Germinal center (tissue), 1 donor: ENCODE measurements at regions not wholly inside any gene's neighbourhood (a gene's known extent, or its start where the extent isn't known, plus 50 kb on each side); places are given as distances from the start of the nearest gene placed in this dataset.

Experiments used
- DNase-seq: peaks from one replicate; pipeline ENCODE4 v3.0.0; 2012; ENCODE audit warnings: mixed read lengths, low spot score

DNA sequence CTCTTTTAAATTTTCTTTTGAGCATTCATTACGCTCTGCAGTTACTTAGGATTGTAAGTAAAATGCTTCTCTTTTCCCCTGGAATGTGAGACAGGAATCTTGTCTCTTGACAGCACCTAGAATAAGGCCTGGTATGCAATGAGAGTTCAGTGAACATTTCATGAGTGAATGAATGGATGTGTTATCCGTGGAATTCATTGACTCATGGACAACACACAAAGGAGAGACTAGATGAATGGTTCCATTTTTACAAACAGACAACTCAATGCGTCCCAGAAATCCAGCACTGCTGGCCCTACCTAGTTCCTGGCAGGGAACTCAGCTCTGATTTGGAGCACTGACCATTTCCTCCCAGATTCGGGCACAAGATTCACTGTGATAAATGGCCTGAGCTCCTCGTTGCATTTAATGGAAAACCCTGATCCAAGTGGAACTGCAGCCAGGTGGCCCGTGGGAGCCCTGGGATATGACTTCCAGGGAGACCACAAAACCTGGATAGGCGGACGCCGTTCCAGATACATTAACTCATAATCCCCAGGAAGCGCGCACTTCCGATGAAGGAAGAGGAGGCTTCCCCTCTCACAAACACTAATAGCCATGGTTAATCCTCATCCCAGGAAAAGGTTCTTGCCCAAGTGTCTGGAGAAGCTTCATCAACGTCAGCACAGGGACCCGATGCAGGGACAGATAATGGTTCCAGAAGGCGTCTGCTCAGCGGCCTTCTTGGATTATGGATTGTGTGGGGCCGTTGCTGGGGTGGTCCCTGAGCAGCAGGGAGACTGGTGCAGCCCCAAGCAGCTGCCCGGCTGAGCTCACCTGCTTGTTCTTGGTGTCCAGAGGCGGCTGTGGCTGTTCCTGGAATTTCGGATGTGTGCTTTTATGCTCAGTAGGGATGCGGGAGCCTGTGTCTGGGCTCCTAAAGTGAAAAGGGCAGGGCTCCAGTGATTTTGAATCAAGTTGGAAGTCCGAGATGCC lies 211.1 kb upstream of the TSHZ3 start:
- DNase-seq: no peak

DNA sequence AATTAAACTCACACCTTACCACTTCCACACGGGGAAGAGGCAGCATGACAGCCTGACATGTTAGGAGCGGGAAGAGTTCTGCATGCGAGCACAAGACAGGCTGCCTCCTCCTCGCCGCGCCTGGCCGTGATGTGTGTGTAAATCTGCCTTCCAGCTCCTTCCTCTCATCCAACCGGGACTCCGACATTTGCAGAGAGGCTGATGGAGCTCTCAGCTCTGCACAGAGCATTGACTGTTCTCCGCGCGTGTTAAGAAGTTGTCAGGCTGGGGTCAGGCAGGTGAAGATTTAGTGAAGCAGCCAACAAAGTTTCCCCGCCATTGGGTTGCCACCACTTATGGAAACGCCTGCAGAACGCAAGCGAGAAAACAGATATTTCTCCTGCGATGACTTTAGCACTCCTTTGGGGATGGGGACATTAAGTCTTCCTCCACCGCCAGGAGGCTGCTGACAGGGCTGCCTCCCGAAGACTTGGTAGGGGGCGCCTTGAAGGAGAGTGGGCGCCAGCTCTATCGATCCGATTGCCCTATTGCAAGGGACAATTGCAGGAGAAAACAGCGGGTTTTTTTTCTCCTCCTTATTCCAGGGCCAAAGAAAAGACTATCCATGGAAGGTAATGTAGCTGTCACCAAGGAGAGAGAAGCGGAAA lies 213.9 kb upstream of the TSHZ3 start:
- no peak for DNase-seq

DNA sequence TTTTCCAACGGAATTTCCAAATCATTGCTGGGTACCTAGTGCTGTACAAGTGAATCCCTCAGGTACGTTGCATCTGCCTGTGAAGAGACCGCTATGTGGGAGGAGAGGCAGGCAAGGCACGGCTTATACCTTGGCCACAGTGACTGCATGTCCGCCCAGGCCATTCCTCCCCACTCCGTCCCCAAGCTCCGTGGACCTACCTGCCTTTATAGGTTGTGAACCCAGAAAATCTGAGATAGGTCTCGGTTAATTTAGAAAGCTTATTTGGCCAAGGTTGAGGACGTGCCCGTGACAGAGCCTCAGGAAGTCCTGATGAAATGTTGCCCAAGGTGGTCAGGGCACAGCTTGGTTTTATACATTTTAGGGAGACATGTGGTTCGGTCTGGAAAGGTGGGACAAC lies 218.5 kb upstream of the TSHZ3 start:
- DNase-seq: no peak

DNA sequence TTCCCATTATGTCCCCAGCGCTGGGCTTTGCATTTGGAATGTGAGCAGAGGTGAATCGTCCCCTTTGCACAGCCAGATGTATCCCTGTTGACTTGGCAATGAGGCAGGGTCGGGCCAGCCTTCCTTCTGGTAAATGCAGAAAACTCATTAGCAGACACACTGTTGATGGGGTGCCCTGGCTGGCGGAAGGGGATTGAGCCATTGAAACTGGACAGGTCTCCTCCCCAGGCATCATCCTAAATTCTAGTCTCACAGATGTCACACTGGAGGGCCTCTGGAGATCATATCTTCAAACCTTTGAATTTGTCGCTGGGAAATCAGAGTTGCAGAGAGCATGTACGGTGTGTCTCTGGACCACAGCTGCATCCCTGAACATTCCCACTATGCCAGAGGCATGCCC lies 219.5 kb upstream of the TSHZ3 start:
- no peak for DNase-seq

DNA sequence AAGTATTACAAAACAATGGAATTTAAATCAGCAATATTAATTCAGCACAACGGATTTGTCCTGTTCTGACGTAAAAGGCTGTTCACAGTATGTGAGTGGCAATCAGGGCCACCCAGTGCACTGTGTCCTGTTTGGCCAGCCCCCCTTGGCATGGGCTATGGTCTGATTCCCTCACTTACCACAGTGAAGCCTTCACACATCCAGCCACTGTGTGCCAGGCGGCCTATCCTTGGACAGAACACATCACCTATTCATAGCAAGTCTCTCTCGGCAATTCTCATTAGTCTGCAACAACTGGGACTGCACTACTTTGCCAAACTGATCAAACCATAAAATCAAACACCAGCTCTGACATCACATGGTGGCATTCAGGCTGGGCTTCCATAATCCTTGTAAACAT lies 221.5 kb upstream of the TSHZ3 start:
- DNase-seq: no peak

DNA sequence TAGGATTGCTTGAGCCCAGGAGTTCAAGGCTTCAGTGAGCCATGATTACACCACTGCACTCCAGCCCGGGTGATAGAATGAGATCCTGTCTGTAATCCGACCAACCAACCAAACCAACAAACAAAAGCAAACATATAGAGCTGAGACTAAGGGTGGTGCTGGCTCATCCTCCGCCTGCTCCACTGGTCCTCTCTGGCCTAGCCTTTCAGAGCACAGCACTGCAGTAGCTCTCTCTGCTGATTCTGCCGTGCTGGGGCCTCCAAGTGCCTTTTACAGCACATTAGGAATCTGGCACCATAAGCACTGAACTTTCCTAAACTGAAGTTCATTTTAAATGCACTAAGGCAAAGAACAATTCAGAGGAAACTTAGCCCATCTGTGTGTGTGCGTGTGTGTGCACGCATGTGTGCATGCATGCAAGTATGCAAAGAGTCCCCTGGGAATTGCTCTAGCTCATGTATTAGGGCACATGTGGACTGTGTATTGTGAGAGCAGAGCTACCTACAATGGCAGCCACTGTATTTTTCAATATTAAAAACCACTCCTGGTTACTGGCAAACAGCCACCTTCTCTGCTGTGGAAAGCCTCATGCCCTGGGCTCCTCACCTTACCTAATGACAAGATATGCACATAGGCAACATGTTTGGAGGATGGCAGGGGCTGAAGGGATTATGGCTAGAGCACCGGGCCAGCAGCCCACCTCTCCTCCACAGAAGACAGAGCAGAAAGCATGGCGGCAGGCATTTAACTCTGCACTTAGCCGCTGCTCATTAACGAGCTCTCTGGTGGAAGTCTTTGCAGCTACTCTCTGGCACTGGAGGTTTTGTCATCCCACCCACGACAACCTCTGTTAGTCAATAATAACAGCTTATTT lies 223.1 kb upstream of the TSHZ3 start:
- DNase-seq: no peak

DNA sequence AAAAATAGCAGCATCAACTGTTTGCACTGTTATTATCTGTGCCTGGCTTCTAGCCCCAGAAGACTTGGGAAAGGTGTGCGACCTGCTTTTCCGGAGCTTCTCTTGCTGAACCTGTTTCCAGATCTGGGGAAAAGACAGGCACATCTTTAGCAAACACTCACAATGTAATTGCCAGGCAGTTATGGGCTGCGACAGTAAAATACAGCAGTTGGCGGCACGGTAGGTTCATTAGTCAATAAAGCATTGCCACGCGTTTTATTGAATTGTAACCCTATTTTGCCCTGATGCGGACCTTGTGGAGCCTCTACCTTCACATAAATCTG lies 223.7 kb upstream of the TSHZ3 start:
- no peak for DNase-seq

DNA sequence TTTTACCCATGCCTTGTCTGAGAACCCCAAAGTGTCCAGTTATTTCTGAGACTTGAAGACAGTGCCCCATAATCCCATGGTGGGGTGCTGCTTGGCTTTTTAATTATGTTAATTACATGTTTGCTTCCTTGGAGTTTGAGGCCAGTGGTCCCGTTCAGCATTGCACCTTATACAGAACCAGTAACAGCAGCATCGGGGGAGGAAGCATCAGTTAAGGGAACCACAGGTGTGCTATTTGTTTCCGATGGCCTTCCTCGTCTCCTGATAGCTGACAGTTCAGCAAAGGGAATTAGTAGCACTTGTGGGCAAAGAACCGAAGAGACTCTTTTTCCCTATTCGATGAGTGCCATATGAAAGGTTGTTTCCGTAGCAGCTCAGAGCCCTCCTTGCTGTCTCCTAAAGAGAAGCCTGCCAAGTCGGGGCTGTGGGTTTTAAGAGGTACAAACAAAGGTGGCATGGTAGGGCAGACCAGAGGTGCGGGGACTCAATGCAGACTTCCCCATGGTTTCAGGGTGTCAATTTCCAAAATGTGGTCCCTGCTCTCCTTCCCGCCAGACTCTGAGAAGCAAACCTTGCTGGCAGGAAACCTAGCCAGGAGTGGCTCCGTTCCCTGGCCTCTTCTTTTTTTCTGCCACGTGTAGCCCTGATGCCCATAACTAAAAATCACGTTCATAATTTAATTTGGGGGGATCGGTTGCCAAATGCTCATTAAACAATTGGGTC lies 225.2 kb upstream of the TSHZ3 start:
- DNase-seq: no peak

DNA sequence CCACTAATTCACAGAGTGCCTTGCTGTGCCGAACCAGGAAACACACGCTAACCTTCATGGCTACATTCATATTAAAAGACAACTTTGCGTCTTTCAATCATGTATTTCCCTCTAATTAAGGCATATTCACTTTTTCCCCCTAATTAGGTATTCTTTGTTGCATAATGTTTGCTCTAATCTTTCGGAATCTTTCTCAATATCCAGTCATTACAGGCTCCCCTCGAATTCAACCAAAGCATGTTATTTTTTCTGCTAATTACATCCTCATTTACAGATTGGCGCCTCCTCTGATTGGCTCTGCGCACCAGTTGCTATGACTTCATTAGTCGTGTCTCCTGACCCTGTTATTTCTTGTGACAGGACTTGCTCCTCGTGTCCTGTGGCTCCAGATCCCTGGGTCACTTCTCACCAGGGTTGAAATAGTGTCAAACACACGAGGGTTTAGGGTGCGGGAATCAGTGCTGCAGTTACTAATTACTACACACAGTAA lies 226.7 kb upstream of the TSHZ3 start:
- DNase-seq: no peak

DNA sequence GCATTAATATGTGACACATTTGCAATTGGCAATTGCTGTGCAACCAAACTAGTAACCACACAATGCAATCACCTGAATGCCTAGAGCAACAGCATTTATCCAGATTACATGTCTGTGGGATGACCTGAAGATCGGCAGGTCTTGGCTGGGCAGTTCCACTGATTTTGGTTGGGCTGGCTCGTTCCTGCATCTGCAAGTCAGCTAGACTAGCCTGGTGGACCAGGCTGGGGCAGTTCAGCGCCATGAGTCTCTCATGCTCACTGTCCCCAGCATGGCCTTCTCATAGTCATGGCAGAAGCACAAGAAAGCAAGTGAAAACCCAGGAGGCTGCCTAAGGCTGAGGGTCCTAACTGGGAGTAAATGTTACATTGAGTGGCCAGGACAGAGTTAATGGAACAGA lies 229.1 kb upstream of the TSHZ3 start:
- DNase-seq: no peak

DNA sequence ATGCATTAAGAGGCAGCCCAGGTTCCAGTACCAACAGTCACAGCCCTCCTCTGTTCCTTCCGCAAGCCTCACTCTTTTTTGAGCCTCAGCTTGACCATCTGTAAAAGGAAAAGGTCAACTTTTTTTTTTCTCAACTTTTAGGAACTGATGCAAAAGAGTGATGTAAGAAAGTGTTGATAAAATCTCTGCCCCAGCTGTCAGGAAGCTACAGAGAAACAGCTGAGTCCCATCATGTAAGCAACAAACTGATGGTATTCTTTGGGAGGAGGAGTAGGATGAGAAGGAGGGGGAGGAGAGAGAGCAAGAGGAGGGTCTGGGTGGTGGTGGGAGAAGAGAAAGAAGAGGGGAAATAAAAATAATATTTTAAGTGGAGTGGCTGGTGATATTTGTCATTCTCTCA lies 233.9 kb upstream of the TSHZ3 start:
- DNase-seq: no peak

DNA sequence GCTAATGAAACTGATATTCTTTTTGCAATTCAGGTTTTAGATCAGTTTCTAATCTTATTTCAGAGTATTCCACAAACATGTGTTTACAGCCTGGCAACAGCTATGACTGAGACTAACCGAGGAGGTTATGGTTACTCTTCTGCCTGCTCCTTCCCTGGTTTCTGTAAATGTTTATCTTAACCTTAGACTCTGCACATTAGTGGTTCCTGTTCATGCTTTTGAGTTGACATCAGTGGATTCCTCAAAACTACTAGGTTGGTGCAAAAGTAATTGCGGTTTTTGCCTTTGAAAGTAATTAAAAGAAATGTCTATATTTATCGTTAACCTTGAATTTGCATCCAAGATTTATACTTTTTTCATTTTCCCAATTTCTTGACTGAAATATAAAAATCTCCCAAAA lies 237.0 kb upstream of the TSHZ3 start:
- no peak for DNase-seq

DNA sequence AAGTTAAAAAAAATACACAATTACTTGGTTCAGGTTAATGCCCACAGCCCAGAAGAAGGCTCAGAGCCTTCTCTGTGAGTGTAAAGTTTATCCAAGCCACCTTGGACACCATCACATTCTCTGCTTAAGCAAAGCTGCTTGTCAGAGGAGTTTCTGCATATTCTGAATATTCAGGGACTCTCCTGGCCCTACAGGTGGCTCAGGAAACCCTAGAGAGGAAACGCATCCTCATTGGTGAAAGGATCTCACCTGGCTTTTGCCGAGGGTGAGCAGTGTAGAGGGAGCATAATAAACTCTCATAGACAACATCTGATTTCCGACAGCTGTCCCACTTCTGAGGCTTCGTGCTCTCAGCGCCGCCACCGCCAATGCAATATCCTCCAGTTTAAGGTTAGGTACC lies 239.9 kb upstream of the TSHZ3 start:
- DNase-seq: no peak

DNA sequence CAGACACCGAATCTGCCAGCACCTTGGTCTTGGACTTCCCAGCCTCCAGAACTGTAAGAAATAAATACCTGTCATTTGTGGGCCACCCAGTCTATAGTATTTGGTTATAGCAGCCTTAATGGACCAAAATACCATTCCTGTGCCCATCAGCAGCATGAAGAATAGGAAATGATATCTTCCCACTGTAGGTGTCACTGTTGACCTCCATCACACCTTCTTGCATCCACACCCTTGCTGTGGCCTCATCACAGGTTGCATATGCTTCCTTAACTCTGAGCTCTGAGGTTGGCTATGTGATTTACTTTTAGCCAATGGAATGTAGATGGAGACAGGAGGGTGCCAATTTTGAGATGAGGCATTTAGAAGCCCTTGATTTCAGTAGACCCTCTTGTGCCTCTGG lies 242.0 kb upstream of the TSHZ3 start:
- DNase-seq: no peak

DNA sequence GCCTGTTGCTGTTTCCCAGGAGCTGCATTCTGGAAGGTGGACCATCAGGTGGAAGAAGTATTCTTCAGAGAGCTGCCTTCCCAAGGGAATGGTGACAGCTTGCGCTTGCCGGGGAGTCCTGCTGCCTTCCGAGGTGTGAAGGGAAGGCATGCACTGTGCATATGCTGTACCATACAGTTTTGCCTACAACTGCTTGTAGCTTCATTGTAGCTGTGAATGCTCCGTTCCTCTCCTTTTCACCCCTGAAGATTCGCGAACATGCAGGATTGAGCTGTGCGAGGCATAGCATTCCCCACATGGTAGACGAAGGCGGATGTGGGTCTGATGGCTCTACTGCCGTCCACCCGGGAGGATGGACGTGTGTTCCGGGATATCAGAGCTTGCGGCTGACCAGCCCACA lies 243.2 kb upstream of the TSHZ3 start:
- no peak for DNase-seq

DNA sequence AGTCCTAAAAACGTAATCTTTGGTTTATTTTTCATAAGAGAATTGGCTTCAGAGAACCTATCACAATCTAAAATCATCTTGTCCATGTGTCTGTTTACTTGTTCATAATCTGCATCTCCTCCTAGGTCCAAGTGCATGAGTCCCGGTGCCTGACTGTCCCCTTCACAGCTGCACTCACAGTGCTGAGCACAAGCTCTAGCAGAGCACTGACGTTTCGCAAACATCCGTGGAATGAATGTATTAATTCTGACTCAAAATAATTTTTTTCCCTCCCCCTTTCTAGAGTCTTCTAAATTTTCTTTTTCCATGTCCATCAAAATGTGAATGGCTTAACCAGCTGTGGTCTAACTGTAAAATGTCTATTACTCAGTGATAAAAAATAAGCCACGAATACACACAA lies 245.5 kb upstream of the TSHZ3 start:
- no peak for DNase-seq

DNA sequence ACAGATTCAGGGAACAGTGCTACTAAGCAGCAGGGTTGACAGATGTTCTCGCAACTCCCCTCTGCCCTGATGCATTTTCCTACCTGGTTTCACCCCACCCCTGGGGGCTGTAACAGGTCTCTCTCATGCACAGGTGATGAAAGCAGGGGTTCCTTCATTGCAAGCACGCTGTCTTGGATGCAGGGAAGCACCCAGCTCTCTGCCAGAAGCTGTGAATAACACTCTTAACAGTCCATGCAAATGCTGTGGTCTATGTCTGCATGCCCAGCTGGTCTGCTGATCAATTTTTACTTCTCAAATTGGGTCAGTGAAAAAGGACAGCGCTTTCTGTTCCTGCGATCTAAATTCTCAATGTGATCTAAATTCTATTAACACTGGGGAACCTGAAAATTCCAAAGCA lies 246.3 kb upstream of the TSHZ3 start:
- no peak for DNase-seq

DNA sequence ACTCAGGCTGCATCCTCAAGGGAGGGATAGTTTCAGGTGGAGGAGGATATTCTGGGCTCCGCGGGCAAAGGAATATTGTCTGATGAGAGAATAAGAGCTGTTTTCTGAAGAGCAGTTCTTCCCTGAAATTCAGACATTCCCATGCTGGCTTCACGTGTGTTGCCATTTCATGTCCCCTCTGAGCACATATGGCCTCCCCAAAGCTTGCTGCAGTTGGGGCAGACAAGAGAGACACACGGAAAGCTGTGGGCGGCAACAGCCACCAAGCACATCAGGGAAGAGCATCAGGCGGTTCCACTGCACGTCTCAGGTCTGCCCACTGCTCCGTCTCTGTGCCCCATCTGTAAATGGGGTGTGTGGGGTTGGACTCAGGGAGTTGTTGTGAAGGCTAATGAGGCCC lies 247.5 kb upstream of the TSHZ3 start:
- DNase-seq: no peak

DNA sequence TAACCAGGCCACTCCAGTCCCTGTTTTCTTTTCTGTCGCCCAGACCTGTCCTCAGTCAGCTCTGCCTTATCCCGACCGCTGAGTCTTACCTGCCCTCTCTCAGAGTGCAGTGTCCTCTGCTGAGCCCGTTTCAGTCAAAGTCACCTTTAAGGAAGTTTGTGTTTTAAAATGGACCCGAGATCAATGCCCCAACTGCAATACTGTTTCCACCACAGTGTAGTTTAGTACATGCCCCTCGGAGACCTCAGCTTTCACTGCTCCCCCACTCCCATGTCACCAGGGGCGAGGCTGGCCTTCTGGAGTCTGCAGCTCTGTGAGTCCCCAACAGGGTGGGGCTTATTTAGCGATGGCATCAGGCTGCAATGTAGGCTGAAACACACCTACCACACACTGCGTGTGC lies 248.4 kb upstream of the TSHZ3 start:
- DNase-seq: no peak

DNA sequence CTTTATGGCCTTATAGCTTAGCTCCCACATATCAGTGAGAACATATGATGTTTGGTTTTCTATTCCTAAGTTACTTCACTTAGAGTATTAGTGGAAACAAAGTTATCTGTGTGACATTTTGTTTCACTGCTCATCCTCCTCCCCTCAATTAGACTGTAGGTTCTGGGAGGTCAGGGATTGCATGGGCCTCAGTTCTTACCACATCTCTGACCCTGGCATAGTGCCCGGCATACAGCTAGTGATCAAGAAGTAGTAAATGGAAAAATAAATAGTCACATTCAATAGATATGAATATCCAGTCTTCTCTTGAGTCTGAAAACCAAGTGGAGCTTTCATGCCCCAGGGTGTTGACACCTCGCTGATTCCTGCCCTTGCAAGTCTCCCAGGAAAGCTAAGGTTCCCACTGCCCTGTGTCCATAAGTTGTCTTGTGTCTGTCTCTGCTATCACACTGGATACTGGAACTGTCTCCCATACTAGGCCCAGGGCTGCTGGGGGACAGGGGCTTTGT lies 249.5 kb upstream of the TSHZ3 start:
- no peak for DNase-seq

DNA sequence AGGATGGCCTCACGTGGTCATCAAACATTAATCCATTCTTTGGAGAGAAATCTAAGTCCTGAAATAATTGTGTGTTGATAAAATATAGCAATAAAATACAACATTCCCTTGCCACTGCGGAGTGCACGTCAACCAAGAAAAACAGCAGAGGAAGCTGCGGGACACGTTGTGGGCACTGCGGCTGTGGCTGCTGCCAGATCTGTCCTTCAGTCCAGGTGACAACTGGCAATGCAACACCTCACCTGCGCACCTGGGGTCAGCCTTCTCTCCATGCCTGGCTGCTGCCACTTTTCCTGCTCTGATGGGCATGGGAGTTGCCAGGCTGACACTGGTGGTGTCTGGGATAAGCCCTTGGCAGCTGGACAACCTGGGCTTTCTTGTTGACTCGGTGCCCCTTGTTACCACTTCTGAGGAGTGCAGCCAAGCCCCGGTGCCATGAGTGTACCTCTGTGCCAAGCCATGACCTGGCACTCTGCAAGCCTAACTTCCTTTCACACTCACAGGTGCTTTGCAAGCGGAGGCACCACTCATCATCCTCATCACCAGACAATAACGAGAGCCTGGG lies 251.6 kb upstream of the TSHZ3 start:
- DNase-seq: no peak
